Mucosa of descending colon (tissue), 3 donors: ENCODE measurements at regions not wholly inside any gene's neighbourhood (a gene's known extent, or its start where the extent isn't known, plus 50 kb on each side); places are given as distances from the start of the nearest gene placed in this dataset.

Experiments
- ATAC-seq: fragments of 200-7000 bp; cut with Tn5 transposase; one replicate; pipeline ENCODE4 v1.9.1; 2020; ENCODE audit warnings: mild to moderate bottlenecking, moderate library complexity
- DNase-seq, 3 donors: peaks; one replicate each; pipeline ENCODE4 v3.0.0-alpha.2; 2020
- H3K36me3 ChIP-seq: fragments of 200-600 bp; one replicate; pipeline ENCODE4 v1.8.0; 2021; ENCODE audit warnings: low read depth, mild to moderate bottlenecking
- H3K4me1 ChIP-seq: fragments of 200-600 bp; one replicate; pipeline ENCODE4 v1.8.0; 2021; ENCODE audit warnings: low read depth, mild to moderate bottlenecking
- H3K4me3 ChIP-seq: fragments of 200-600 bp; one replicate; pipeline ENCODE4 v1.8.0; 2021; ENCODE audit warnings: mild to moderate bottlenecking
- H3K9me3 ChIP-seq: fragments of 200-600 bp; one replicate; pipeline ENCODE4 v1.8.0; 2021; ENCODE audit warnings: mild to moderate bottlenecking
- CTCF ChIP-seq: fragments of 200-600 bp; IDR thresholded peaks from one replicate; pipeline ENCODE4 v1.8.0; 2022; ENCODE audit warnings: antibody characterized with exemption, mild to moderate bottlenecking
- intact Hi-C, 2 donors: fragments of 100-400 bp; cut with DNase I in 1 of 2; cut with micrococcal nuclease in 1 of 2; formaldehyde crosslinking; loops; one replicate each; pipeline versions ENCODE4 v1.11.0 to v1.11.1; 2022; cut with DNase I, micrococcal nuclease
- donor health status: DM: no; HTN: no; CAD: no; lungs with moderate emphysema.
- donor health status: DM: no; HTN: no; CAD: no.
- donor health status: DM: no; HTN: yes; CAD: no.

GRCh38 chr17:5661491-5662125 lies 77.3 kb upstream of the NLRP1 start:
- H3K36me3 ChIP-seq, result no peaks in the 10 kb centered on the region
- intact Hi-C loops, result no loop called here
- no peak for ATAC-seq

DNA sequence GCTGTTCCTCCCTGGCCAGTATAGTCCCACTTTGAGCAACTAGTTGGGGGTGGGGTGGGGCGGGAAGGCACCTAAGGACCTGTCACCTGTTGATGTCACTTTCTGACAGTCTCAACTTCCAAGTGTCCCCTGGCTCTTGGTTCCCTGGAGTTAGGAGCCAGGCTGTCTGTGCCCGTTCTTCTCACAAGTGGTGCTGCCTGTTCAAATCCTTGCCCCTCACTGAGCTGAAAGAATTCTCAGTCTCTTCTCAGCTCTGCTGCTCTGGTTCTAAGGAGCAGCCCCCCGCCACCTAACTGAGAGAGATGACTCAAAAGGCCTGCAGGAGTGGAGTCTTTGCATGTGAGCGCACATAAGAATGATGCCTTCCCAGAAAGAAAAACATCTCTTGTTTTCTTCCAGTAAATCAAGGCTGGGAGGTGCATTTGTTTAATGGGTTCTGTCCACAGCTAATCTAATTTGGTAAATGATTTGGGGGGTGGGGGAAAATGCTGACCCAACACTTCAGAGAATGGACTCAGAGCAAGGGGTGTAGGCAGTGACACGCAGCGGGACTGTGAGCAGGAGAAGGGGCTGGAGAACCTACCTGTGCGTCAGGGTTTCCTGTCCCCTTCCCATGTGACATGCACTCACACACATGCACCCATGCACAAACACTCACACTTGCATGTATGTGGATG lies 78.2 kb upstream of the NLRP1 start:
- TF ChIP-seq CTCF, result no peak
- DNase-seq (no peak), ATAC-seq (no peak)
- Histone ChIP-seq H3K9me3 (no peaks in the 10 kb centered on the region), H3K36me3 (no peaks in the 10 kb centered on the region), H3K4me3 (no peak overlapping the region), H3K4me1 (no peaks in the 10 kb centered on the region)
- intact Hi-C loops, result no loop called here

More at GRCh38 chr17:5661491-5662125, 77.3 kb upstream of the NLRP1 start:
- DNase-seq, result no peak
- TF ChIP-seq CTCF, result no peak
- no peaks in the 10 kb centered on the region for H3K9me3 ChIP-seq
- H3K4me1 ChIP-seq, result no peaks in the 10 kb centered on the region
- no peak overlapping the region for H3K4me3 ChIP-seq

DNA sequence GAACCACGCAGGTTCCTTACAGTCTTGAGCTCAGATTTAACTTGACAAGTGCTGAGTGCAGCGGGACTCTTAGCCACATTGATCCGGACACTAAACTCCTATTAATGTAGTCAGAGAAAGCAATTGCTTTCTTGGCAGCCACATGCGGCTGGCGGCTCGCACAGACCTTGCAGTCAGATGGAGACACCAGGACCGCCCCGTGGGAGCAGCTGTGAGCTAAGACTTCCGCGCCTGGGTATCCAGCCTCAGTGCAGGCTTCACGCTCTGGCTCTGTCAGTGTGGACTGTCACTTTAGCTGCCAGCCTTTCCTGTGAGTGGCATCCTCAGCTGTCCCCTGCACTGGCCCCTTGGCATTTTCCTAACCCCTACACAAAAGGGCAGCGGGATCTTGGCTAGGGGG lies 80.9 kb upstream of the NLRP1 start:
- ATAC-seq (no peak), DNase-seq (no peak)
- intact Hi-C loops, result no loop called here
- Histone ChIP-seq H3K4me1 (no peaks in the 10 kb centered on the region), H3K9me3 (no peaks in the 10 kb centered on the region), H3K36me3 (no peaks in the 10 kb centered on the region), H3K4me3 (no peak overlapping the region)
- no peak for TF ChIP-seq CTCF

DNA sequence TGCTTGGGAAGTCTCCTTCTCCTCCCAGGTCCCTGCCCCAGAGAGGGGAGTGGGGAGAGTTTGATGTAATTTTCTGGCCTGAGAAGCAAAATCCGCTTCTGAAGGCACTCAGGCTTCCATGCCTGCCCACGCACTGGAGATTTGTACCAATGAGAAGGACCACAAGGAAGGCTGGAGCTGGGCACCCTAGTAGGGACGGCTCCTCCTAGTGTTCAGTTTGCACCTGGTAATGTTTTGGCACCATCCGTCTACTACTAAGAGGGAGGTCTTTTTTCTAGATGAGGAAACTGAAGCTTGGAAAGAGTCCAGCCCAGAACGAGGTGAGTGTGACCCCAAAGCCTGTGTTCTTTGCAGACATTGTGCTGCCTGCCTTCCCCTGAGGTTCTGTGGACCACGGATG lies 83.6 kb upstream of the NLRP1 start:
- Histone ChIP-seq H3K9me3 (no peaks in the 10 kb centered on the region), H3K4me3 (no peak overlapping the region), H3K4me1 (no peaks in the 10 kb centered on the region), H3K36me3 (no peaks in the 10 kb centered on the region)
- ATAC-seq (no peak), DNase-seq (no peak)
- no peak for TF ChIP-seq CTCF
- intact Hi-C loops, result no loop called here

DNA sequence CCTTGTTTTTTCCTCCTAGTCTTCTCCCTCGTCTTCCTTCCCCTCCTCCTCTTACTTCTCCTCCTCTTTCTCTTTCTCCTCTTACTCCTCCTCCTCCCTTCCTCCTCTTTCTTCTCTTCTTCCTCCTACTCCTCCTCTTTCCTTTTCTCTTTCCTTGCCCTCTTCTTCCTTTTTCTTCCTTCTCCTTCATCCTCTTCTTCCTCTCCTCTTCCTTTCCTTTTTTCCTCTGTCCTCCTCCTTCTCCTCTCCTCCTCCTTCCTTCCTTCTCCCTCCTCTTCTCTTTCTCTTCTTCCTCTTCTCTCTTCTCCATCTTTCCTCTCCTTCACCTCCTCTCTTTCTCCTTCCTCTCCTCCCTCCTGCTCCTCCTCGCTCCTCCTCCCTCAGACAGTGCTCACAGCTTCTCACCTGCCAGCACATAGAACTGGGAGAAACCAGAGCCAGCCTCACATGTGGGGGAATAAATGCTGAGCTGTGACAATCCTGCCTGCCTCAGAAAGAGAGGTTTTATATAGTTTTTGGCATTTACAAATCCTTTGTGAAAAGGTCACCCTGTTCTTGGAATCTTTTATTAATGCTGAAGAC lies 84.3 kb upstream of the NLRP1 start:
- intact Hi-C loops, result no loop called here
- Histone ChIP-seq H3K4me3 (no peak overlapping the region), H3K36me3 (no peaks in the 10 kb centered on the region), H3K4me1 (no peaks in the 10 kb centered on the region), H3K9me3 (no peaks in the 10 kb centered on the region)
- DNase-seq, result no peak
- TF ChIP-seq CTCF, result no peak
- no peak for ATAC-seq
